GM12878 (cell line): ENCODE measurements at regions not wholly inside any gene's neighbourhood (a gene's known extent, or its start where the extent isn't known, plus 50 kb on each side); places are given as distances from the start of the nearest gene placed in this dataset.

Experiments used
- ATAC-seq: fragments of 200-7000 bp; cut with Tn5 transposase; 3 replicates; pipeline ENCODE4 v1.9.1; 2020; ENCODE audit warnings: mild to moderate bottlenecking, moderate library complexity
- BruUV-seq: library from RNA; stranded (reverse); fragments of 400-500 nt; replicated peaks from 2 replicates; lab custom pipeline; 2021; lab: Mats Ljungman, UMichigan
- CTCF ChIA-PET: fragments of 300-600 bp; sonication (Branson Sonifier 250); formaldehyde crosslinking; extraction: SDS; loops from one replicate; lab custom pipeline; 2021; ENCODE audit warnings: inconsistent platforms; lab: Yijun Ruan, JAX
- POLR2A ChIA-PET: fragments of 350-600 bp; formaldehyde crosslinking; extraction: SDS; loops from one replicate; lab custom pipeline; 2021; ENCODE audit warnings: inconsistent platforms; lab: Charles Lee
- RAD21 ChIA-PET: fragments of 300-600 bp; sonication (Branson Sonifier 250); formaldehyde crosslinking; loops from one replicate; lab custom pipeline; 2023; ENCODE audit warnings: antibody characterized with exemption; ENCODE audit not compliant: unreplicated experiment; lab: Charles Lee
- SMC1A ChIA-PET: fragments of 300-600 bp; sonication (Branson Sonifier 250); formaldehyde crosslinking; loops from one replicate; lab custom pipeline; 2023; ENCODE audit not compliant: unreplicated experiment, uncharacterized antibody; lab: Charles Lee
- DNase-seq: peaks from one replicate; pipeline ENCODE4 v3.0.0-alpha.2; 2011; ENCODE audit warnings: low read depth, low spot score
- FAIRE-seq: peaks from 3 replicates; lab custom pipeline; 2011; peaks lifted over from hg19 to GRCh38; lab: Jason Lieb, UNC
- H2AFZ ChIP-seq: 2 replicates; pipeline ENCODE4 v1.6.0; 2011; ENCODE audit warnings: low read depth, low read length, control low read depth; ENCODE audit not compliant: control insufficient read depth
- H3K27ac ChIP-seq: 2 replicates; pipeline ENCODE4 v1.5.1; 2011; ENCODE audit warnings: control low read depth; ENCODE audit not compliant: control insufficient read depth, insufficient read depth
- H3K27me3 ChIP-seq, 2 experiments: replicated peaks in 1 of 2; 2 replicates each; pipeline versions ENCODE4 v1.6.0 to v1.6.1; 2011; ENCODE audit warnings: low read length in 1 of 2; ENCODE audit not compliant: control insufficient read depth in 2 of 2, insufficient read depth in 2 of 2
- H3K36me3 ChIP-seq, 2 experiments: 2 replicates each; pipeline ENCODE4 v1.5.1; 2011; ENCODE audit warnings: low read length in 1 of 2; ENCODE audit not compliant: control insufficient read depth in 2 of 2, insufficient read depth in 2 of 2
- H3K4me1 ChIP-seq: 2 replicates; pipeline ENCODE4 v1.6.1; 2011; ENCODE audit warnings: mild to moderate bottlenecking, low read length, moderate library complexity, mixed read lengths; ENCODE audit not compliant: control insufficient read depth, insufficient read depth
- H3K4me2 ChIP-seq: 2 replicates; pipeline ENCODE4 v1.6.0; 2011; ENCODE audit warnings: control low read depth; ENCODE audit not compliant: control insufficient read depth, insufficient read depth
- H3K4me3 ChIP-seq: fragments of 200-600 bp; sonication (generic); 2 replicates; pipeline ENCODE4 v1.5.1; 2016
- H3K79me2 ChIP-seq: 2 replicates; pipeline ENCODE4 v1.6.0; 2011; ENCODE audit warnings: low read length; ENCODE audit not compliant: control insufficient read depth, insufficient read depth
- H3K9ac ChIP-seq: 2 replicates; pipeline ENCODE4 v1.8.0; 2011; ENCODE audit warnings: low read length, control low read depth, mixed read lengths; ENCODE audit not compliant: control insufficient read depth, insufficient read depth
- H3K9me3 ChIP-seq: replicated peaks from 3 replicates; pipeline ENCODE4 v1.5.1; 2011; ENCODE audit warnings: mild to moderate bottlenecking, low read length; ENCODE audit not compliant: control insufficient read depth, insufficient read depth
- H4K20me1 ChIP-seq: 2 replicates; pipeline ENCODE4 v1.6.0; 2011; ENCODE audit not compliant: control insufficient read depth, insufficient read depth
- BCLAF1 ChIP-seq: fragments of 450-650 bp; IDR thresholded peaks from 2 replicates; pipeline ENCODE4 v1.6.1; 2017; ENCODE audit warnings: antibody characterized with exemption, mild to moderate bottlenecking, moderate library complexity
- ESRRA ChIP-seq: IDR thresholded peaks from 2 replicates; pipeline ENCODE4 v1.6.1; 2012; ENCODE audit warnings: mild to moderate bottlenecking, low read length, improper control_type of control experiment
- REST ChIP-seq: IDR thresholded peaks from 2 replicates; pipeline ENCODE4 v1.6.1; 2012; ENCODE audit warnings: mild to moderate bottlenecking, low read depth, low read length
- RUNX3 ChIP-seq: IDR thresholded peaks from 2 replicates; pipeline ENCODE4 v1.6.1; 2012; ENCODE audit warnings: low read length, inconsistent platforms
- SIN3A ChIP-seq: IDR thresholded peaks from 2 replicates; pipeline ENCODE4 v1.6.1; 2012; ENCODE audit warnings: low read depth, low read length, improper control_type of control experiment
- SKIL ChIP-seq: fragments of 450-650 bp; IDR thresholded peaks from 2 replicates; pipeline ENCODE4 v1.6.1; 2017; ENCODE audit warnings: mild to moderate bottlenecking, low read depth, inconsistent platforms; ENCODE audit not compliant: poor library complexity, severe bottlenecking
- TCF12 ChIP-seq: IDR thresholded peaks from 2 replicates; pipeline ENCODE4 v1.6.1; 2011; ENCODE audit warnings: low read depth, mild to moderate bottlenecking, low read length
- ZNF207 ChIP-seq: fragments of 450-650 bp; IDR thresholded peaks from 2 replicates; pipeline ENCODE4 v1.6.1; 2014; ENCODE audit warnings: antibody characterized with exemption, mild to moderate bottlenecking, borderline replicate concordance
- ZZZ3 ChIP-seq: IDR thresholded peaks from 2 replicates; pipeline ENCODE4 v1.6.1; 2011; ENCODE audit warnings: low read depth; ENCODE audit not compliant: control insufficient read depth, insufficient read length
- WGBS: methylation state at CpG from one replicate; pipeline ENCODE4 v1.1.6; 2016; ENCODE audit warnings: low lambda C conversion rate; ENCODE audit not compliant: insufficient replicate concordance, insufficient coverage; ENCODE audit errors: missing lambda C conversion rate; 5-methylcytosine and 5-hydroxymethylcytosine counted together
- in situ Hi-C: fragments of 300-500 bp; cut with MboI; formaldehyde crosslinking; loops from 9 replicates; pipeline ENCODE4 v1.14.3; 2018; ENCODE audit warnings: mixed read lengths
- intact Hi-C: fragments of 100-400 bp; cut with micrococcal nuclease; formaldehyde crosslinking; loops from one replicate; pipeline ENCODE4 v1.14.2; 2022; ENCODE audit not compliant: unreplicated experiment

- H3K27ac ChIP-seq = no peak overlapping the region
- intact Hi-C loops (no loop called here), in situ Hi-C loops (no loop called here)
- WGBS = 30% methylated on average over 3 of the region's 3 CpGs
- H3K79me2 ChIP-seq = no peaks in the 10 kb centered on the region
- no peak overlapping the region for H3K4me3 ChIP-seq
- no peaks in the 10 kb centered on the region for H3K36me3 ChIP-seq
- TF ChIP-seq SKIL = no peak
- no peak for TF ChIP-seq ESRRA
- no peak for TF ChIP-seq SIN3A
- TF ChIP-seq ZNF207 = no peak
- no peak for TF ChIP-seq REST
- TF ChIP-seq TCF12 = no peak
- TF ChIP-seq BCLAF1 = no peak
- TF ChIP-seq ZZZ3 = no peak
- TF ChIP-seq RUNX3 = no peak
- ATAC-seq (no peak), FAIRE-seq (no peak), DNase-seq (no peak)
- RAD21 ChIA-PET = no interaction called here
- no peaks in the 10 kb centered on the region for H3K4me1 ChIP-seq
- no TSS peak for BruUV-seq
- SMC1A ChIA-PET = interaction anchor here (1.2 to 1.4 kb wide), 2 partner anchors 12 to 14 kb away, joined by 4 to 5 read pairs; no protein-coding TSS in a partner anchor
- CTCF ChIA-PET = interaction anchor here (0.8 kb wide), 1 partner anchor 9 kb away, joined by 3 read pairs; no protein-coding TSS in a partner anchor
- H3K27me3 ChIP-seq = no peaks in the 10 kb centered on the region
- H4K20me1 ChIP-seq = no peaks in the 10 kb centered on the region
- no peak overlapping the region for H3K4me2 ChIP-seq
- no peaks in the 10 kb centered on the region for H3K9me3 ChIP-seq
- H3K9ac ChIP-seq = no peak overlapping the region
- H2AFZ ChIP-seq = no peak overlapping the region
- POLR2A ChIA-PET = no interaction called here
Observed at GRCh38 chr10:64191286-64191685, 670.1 kb downstream of the REEP3 start.
